NAMALWA (cell line): ENCODE measurements at regions not wholly inside any gene's neighbourhood (a gene's known extent, or its start where the extent isn't known, plus 50 kb on each side); places are given as distances from the start of the nearest gene placed in this dataset.

Experiments used
- DNase-seq: peaks from one replicate; pipeline ENCODE4 v3.0.0-alpha.2; 2015; ENCODE audit warnings: low spot score

DNA sequence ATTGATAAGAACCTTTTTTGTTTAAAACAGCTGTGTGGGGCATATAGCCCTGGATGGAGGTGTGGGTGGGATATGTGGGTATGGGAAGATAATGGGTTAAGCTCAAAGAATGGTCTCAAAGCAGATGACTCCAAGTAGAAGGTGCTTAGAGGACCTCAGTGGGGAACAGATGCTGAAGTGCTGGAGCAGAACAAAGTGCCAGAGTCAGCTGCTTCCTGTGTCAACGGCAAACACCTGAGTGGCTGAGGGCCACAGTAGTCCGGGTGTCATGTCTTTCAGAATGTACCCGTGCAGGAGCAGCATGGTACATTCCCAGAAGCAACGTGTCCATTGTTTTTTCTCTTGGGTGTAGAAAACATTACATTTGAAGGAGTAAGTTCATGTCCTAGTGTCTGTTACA is 210.6 kb downstream of the CCNG2 start:
- DNase-seq = peak; percentile 39

DNA sequence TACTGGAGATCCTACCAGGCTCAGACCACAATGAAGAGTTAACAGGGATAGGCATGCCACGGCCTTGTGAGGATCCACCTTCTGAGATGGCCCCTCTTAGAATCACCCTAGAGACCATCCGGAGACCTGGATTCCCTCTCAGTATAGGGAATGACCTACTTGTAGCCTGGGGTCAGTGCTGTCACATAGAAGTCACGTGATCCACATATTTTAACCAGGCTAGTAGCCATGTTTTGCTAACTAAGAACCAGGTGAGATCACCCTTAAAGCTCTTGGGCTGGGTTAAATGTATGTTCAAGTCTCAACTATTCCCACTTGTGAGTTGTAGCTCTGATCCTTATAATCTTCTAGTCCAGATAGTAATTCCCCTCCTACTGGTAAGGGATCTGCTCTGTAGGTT is 215.4 kb downstream of the CCNG2 start:
- no peak for DNase-seq

DNA sequence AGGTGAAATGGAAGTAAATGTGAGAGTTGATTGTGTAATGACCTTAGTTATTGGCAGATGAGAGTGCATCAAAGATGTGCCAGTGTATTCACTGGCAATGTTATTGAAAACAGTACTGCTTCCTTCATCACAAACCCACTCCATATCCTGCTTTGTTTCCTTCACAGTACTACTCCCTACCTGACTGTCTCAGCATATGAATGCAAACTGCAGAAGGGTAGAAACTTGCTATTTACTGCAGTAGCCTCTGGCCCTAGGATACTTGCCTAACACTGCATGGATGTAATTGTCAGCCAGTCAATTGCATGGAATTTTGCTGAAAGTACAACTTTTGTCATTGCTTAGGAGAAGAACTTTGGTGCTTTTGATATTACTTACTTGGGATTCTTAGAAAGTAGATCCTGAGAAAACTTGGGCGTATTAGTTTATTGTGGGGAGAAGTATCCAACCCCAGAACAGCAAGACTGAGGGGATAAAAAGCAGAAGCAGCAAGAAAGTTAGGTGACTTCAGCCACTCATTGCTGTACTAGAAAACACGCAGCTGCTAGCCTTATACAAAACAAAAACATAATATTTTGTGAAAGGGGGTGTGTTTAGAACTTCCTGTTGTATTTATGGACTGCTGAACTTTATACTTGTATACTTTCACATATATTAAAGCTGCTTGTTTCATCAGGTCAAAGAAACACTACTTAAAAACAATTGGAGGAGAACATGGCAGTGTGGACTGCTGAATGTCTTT is 219.0 kb downstream of the CCNG2 start:
- DNase-seq = no peak

DNA sequence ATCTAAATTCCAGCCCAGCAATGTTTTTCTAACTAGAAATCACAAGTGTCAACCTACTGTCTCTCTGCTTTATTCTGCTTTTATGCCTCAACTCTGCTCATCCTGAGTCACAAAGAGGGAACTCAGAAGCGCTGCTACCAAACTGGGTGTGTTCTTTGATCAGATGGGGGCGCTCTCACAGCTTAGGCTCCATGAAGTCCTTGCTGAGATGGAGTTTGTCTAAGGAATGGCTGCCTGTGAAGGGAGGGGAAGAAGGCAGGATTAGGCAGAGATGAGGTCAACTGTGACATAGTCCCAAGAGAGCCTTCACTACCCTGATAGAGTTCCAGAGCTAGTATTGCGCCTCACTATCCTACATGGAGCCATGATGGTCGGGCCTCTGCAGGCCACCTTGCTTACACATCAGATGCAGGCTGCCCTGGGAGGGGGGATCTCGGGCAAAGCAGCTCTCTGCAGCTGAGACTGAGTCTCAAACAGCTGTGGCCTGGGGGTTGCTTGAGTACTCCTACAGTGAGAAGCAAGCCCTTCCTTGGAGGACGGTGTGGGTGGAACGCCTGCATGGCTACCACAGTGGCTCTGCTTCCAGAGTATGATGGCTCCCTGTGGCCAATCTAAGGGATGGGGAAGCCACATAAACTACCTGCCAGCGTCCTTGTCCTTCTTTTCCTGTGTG is 219.9 kb downstream of the CCNG2 start:
- no peak for DNase-seq

DNA sequence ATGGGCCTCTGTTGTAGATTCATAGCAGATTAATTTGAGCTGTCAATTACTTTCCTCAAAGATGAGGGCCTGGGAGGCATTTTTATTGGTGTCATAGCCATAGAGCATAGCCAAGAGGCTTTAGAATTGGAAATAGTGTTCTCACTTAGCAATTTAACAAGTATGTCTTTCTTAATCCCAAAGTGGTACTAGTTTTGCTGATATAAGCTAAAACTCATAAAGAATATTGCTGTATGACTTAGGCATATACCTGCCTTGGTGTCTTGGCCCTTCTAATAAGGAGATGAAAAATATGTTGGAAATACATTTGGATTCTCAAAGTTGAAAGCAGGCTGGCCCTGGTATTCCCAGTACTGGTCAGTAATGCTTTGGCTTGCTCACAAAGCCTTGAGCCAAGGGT is 221.5 kb upstream of the CXCL13 start:
- DNase-seq = no peak

DNA sequence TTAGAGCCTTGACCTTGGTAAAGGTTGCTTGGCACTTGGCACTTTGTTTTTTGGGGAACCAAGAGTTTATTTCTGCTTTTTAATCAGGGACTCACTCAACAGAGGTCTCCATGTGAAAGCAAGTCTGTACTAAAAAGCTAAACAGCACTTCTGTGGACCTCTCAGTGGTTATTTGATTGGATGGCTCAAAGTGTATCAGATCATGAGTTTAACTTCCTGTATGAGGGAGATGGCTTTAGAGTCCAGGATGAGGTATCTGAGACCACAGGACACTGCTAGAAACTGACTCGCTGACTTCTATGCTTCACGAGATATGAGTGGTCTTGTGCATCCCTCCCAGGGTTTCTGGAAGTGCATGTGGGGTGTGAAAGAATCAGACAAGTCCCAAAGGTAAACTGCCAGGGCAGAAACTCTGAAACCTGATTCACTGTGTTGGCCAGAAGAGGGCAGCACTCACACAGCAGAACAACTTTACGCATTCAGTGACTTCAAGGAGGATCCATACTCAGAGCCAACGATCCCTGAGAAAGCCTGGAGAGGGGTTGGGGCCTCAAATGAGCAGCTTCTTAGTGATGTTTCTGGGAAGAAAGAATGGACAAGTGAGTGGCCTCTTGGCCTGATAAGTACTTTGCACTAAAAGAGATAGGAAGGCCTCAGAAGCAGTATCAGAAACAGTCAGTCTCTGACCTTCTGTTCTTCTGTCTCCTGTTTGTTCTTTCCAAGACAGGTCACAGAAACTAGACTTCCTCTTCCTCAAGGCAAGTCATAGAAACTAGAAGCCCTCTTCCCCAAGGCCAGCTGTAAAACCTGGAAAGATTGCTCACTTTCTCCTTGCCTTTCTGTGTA is 220.3 kb upstream of the CXCL13 start:
- peak; percentile 75 for DNase-seq

DNA sequence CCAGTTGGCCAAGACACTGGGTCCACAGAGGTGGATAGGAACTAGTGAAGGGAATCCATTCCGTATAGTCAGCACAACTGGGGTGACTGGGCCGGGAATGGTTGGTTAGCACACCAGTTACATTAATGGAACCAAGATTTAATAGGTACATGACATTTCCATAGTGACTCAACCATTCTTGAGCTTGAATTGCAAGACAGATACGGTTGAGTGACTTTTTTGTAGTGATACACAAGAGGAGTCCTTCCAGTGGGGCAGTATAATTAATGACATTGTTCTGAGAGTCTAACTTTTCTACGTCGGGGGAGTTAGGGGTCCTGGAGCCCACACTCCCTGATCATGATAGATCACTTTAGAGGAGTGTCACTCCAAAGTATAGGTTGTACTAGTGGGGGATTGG is 211.6 kb upstream of the CXCL13 start:
- no peak for DNase-seq

DNA sequence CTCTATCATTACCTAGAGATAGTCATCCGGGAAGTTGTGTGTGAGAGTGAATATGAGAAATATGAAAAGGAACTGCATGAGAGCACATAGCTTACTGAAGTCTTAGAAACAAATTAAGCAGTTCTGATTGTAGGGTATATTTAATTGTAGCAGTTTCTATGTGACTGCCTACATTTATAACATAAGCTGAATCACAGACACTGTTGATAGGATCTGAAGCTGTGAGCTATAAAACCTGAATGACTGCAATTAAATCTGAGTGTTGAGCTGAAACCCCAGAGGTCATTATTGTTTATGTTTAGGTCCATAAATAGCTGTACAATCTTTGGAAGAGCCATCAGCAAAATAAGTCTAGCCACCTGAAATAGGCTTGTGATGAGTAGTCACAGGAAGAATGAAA is 210.1 kb upstream of the CXCL13 start:
- DNase-seq = no peak

DNA sequence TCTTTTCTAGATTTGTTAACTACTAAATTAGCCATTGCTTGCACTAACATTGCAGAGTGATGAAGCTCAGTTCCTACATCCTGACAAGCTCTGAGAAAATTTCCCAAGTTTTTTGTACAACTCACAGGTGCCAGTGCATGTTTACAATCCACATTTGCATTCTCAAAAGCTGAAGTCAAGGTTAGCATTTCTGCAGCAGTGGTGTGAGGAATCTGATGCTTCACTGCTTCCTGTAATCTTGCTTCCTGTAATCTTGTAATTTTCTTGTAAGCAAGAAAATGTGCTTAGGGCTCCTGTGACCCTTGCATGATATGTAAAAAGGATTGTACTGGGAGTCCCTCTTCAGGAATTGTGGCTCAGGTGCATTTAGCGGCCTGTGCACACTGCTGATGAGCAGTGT is 207.4 kb upstream of the CXCL13 start:
- DNase-seq = peak; percentile 15

DNA sequence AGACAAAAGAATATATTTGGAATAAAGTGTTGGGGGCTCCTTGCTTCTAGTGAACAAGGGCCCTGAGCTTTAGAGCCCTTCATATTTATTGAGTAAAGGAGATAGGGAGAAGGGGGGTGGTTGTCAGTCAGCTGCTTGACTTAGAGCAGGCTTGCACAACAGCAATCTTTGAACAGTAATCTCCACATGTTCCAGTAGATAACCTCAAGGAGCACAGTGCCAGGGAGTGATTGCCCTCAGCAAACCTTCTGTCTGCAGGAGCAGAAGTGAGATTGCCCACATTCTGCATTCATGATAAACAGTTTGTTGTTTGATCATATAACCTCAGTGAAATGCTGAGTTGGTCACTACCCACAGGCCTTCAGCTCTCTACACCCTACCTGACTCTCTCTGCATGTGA is 205.8 kb upstream of the CXCL13 start:
- DNase-seq = no peak

DNA sequence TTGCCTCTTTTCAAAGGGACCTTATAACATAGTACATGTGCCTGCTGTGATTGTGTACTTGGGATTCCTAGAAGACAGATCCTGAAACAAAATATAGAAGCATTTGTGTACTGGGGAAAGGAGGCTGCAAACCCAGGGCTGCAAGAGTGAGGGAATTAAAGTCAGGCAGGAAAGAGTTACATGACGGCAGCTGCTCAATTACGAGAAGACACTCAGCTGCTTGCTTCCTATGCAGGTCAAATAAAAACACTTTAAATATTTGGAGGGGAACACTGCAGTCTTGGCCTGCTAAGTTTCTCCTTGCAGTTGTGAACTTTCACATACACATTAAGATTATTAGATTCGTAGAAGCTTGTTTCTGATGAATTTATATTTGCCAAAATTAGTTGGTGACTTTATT is 191.9 kb upstream of the CXCL13 start:
- no peak for DNase-seq

DNA sequence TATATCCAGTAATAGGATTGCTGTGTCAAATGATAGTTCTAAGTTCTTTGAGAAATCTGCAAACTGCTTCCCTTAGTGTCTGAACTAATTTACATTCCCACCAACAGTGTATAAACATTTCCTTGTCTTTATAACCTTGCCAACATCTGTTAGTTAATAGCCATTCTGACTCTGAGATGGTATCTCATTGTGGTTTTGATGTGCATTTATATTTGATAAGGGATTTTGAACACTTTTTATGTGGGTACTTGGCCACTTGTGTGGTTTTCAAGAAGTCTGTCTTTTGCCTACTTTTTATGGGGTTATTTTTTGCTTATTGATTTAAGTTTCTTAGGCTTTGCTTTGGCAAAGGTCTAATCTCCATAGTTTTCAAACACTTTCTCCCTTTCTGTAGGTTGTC is 189.9 kb upstream of the CXCL13 start:
- no peak for DNase-seq

DNA sequence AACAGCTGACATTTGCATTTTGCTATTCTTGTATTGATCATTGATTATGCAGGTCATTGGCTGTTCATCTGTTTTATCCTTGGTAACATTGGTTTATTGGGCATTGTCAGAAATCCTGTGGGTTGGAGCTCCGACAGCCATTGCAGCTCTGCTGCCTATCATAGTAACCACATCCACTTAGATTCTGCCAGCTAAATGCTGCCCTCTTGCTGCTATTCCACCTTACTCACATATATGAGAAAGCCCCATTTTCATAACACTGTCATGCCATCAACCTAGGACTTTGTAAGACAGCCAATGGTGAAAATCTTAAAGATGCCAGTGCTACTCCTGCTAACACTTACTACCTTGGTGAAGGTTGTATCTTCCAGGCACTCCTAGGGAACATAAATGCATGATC is 187.3 kb upstream of the CXCL13 start:
- peak; percentile 49 for DNase-seq

DNA sequence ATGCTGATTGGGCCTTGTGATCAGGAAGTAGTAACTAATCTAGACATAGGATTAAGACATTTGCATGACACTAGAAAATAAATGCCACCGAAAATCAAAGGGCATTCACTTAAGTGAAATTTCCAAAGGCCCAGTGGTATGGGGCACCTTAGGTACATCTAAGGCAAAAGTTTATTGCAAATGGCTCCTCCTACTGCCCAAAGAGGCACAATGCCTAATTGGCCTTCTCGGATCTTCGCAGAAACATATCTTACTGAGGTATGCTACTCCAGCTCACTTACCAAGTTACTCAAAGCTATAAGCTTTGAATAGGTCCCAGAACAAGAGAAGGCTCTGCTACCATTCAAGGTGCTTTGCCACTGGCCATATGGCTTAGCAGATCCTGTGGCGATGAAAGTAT is 174.8 kb upstream of the CXCL13 start:
- DNase-seq = no peak

DNA sequence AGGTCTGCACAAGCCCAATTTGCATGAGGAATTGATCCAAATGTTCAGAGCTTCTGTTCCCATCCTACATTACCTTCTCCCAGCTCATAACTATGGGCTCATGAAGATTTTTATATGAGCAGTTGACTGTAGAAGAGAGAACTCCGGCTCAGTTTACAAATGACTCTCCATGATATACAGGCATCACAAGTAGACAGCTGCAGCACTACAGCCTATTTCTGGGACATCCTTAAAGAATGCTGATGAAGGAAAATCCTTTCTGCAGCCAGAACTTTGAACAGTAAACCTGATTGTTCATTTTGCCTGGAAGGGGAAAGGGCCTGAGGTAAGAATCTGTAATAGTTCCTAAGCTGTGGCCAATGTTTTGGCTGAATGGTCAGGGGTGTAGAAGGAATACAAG is 174.1 kb upstream of the CXCL13 start:
- DNase-seq = no peak

DNA sequence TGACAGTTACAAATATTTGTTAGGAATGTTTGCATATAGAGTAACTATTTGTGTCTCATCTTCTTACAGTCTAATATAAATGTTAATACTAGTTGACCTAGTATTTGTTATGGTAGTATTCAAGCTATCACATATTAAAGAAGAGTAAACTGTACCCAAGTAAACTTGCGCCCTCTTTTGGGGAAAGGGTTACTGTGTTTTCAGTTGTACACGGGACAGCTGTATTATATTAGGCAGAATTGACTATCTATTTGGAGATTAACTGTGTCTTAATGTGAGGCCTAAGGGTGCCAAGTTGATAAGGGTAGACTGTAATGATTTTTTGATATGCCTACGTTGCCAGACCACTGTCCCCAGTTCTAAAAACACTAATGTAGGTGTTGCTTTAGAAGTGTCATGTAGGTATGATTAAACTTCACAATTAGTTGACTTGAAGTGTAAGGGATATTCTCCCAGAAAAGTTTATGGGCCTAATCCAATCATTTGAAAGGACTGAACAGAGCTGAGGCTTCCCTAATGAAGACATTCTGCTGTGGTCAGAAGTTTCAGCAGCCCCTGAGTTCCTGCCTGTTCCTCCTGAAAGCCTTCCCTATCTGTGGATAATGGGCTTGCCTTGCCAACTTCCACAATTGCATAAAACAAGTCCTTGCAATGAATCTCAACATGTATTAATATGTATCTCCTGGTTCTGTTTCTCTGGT is 172.8 kb upstream of the CXCL13 start:
- peak; percentile 60 for DNase-seq

DNA sequence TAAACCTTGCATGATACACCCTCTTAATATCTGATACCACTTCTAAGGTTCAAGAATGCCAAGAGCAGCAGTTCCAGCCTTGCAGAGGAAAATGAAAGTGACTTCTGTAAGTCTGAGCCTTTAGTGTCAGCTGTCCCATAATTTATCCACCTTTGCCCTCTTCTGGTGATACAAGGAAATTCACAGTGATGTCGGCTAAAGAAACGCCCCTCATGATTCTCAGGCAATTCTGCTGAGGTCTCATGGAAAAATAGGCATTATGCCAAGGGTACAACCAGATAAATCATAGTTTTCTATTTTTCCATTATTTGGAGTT is 172.2 kb upstream of the CXCL13 start:
- peak; percentile 81 for DNase-seq

DNA sequence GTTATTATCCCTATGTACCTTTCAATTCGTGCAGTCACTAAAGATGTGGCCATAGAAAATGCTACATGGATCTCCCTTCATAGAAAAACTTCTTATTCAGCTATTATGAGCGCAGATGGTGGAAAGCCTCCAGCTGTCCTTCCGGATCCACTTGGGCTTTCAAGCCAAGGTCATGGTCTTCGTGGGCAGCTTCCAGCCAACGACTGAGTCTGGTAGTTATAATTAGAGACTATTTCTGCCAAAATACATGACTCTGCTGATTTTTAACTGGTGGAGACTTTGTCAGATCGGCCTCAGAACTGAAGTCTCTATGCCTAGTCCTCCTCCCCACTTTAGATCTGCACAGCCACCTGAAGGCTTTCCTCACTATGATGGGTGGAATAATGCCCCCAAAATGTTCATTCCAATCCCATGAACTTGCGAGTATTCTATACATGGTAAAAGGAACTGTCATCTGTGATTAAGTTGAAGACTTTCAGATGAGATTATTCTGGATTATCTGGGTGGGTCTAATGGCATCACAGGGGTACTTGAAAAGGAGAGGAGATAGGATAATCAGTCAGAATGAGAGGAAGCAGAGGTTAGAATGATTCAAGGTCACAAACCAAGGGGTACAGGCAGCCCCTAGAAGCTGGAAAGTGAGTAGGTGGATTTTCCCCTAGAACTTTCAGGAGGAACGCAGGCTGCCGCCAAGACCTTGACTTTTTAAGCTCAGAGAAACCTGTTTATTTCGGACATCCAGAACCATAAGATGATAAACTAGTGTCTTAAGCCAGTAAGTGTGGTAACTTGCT is 171.1 kb upstream of the CXCL13 start:
- DNase-seq = no peak

DNA sequence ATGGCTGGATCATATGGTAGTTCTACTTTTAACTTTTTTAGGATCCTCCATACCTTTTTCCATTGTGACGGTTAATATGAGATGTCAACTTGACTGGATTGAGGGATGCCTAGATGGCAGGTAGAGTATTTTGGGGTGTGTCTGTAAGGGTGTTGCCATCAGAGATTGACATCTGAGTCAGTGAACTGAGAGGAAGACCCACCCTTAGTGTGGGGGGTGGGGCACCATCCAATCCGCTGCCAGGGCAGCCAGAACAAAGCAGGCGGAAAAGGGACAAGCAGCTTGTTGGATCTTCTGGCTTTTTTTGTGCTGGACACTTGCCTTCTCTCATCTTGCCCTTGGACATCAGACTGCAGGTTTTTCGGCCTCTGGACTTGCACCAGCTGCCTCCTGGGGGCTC is 168.5 kb upstream of the CXCL13 start:
- no peak for DNase-seq

DNA sequence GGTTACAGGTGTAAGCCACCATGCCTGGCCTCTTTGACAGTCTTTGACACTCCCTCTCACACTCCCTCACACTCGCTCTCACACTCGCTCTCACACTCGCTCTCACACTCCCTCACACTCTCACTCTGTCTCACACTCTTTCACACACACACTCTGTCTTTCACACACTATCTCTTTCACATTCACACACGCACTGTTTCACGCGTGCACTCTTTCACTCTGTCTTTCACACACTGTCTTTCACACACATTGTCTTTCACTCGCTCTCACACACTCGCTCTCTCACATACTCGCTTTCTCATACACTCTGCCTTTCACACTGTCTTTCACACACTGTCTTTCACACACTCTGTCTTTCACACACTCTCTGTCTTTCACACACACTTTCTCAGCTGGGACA is 167.1 kb upstream of the CXCL13 start:
- DNase-seq = no peak

DNA sequence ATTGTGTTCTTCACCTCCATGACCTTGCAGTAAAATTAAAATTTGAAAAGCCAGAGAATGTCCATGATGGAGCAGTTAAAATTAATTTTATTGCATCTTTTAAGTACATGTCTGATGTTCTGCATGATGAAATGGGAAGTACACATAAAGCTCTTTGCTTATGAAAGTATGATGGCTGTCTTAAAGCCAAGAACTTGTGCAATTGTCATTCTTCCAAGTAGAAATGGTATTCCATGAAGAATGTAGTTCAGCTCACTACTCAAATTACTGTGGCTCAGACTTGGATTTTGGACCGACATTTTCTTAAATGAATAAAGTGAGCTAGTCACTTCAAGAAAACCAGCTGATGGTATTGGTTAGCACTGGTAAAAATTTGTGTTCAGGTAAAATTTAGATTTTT is 161.7 kb upstream of the CXCL13 start:
- DNase-seq = no peak

DNA sequence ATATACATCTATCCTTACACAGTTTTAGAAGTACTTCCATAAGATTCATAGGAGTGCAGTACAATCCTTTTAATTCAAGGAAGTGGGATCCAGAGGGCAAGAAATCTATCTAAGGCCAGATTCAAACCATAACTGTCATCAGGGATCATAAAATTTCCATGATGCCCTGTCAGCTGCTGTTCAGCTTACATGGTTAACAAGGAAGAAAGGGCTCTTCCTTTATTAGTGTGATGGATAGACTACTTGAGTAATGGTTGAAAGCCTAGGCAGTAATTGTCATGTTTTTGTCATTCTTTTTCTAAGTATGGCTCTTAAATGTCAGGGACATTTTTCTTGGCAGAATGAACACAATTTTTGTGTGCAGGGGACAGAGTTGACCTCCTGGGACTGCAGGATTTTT is 159.8 kb upstream of the CXCL13 start:
- no peak for DNase-seq
